ENCODE measurements at regions not wholly inside any gene's neighbourhood (a gene's known extent, or its start where the extent isn't known, plus 50 kb on each side); places are given as distances from the start of the nearest gene placed in this dataset.

DNA sequence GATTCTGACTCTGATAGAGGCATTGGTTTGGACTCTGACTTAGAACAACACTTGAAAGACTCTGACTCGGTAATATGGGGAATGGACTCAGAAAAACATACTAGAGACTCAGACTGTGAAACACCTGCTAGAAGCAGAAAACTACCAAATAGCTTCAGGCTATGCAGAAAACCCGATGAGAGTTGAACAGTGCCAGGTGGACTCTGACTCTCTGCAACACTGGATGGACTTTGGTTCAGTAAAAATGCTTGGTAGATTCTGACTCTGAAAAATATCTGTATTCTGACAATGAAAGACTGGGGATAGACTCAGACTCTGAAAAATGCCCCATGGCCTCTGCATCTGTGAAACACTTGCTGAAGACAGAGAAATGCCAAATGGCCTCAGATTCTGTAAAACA, 215.1 kb upstream of the HDX start:
- Mint-ChIP-seq H3K27ac (no peak overlapping the region), H3K27me3 (no peaks in the 10 kb centered on the region), H3K36me3 (no peaks in the 10 kb centered on the region), H3K9me3 (no peaks in the 10 kb centered on the region), H3K4me3 (no peak overlapping the region), H3K4me1 (no peaks in the 10 kb centered on the region)
- Histone ChIP-seq H3K27ac (ENCODE audit: insufficient read depth, low read length, poor library complexity, severe bottlenecking) (no peak overlapping the region), H3K36me3 (ENCODE audit: control insufficient read depth, insufficient read depth, low read length) (no peaks in the 10 kb centered on the region), H3K4me3 (ENCODE audit: low read depth, low read length) (no peak overlapping the region), H3K9me3 (ENCODE audit: control insufficient read depth in 2 of 2, low read length in 2 of 2) (no peaks in the 10 kb centered on the region), H3K4me1 (ENCODE audit: control insufficient read depth, insufficient read depth, low read length, poor library complexity, severe bottlenecking) (no peaks in the 10 kb centered on the region), H3K27me3 (ENCODE audit: control insufficient read depth, insufficient read depth, low read length) (no peaks in the 10 kb centered on the region)
- no peak for ATAC-seq (ENCODE audit: low read depth in 2 of 2)
- DNase-seq = no peak

DNA sequence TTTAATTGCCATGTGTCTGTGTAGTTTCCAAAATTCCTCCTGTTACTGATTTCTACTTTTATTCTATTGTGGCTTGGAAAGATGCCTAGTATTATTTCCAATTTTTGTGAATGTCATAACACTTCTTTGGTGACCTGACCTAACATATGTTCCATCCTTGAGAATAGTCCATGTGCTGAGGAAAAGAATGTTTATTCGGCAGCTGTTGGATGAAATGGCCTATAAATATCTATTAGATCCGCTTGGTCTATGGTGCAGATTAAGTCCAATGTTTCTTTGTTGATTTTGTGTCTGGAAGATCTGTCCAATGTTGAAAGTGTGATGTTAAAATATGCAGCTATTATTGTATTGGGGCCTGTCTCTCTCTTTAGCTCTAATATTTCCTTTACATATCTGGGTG, 219.2 kb upstream of the HDX start:
- H3K9me3 ChIP-seq (ENCODE audit: control insufficient read depth in 2 of 2, low read length in 2 of 2) = no peaks in the 10 kb centered on the region
- no peaks in the 10 kb centered on the region for H3K36me3 ChIP-seq (ENCODE audit: control insufficient read depth, insufficient read depth, low read length)
- no peak overlapping the region for H3K4me3 ChIP-seq (ENCODE audit: low read depth, low read length)
- no peak overlapping the region for H3K27ac ChIP-seq (ENCODE audit: insufficient read depth, low read length, poor library complexity, severe bottlenecking)
- H3K27me3 Mint-ChIP-seq = no peaks in the 10 kb centered on the region
- H3K9me3 Mint-ChIP-seq = peaks cover 0 to 3% (median 0%) of the 10 kb centered on the region in 7 donors
- H3K27ac Mint-ChIP-seq = no peak overlapping the region
- H3K4me3 Mint-ChIP-seq = no peak overlapping the region
- no peaks in the 10 kb centered on the region for H3K4me1 ChIP-seq (ENCODE audit: control insufficient read depth, insufficient read depth, low read length, poor library complexity, severe bottlenecking)
- no peaks in the 10 kb centered on the region for H3K4me1 Mint-ChIP-seq
- DNase-seq (no peak), ATAC-seq (ENCODE audit: low read depth in 2 of 2) (no peak)
- no peaks in the 10 kb centered on the region for H3K36me3 Mint-ChIP-seq
- H3K27me3 ChIP-seq (ENCODE audit: control insufficient read depth, insufficient read depth, low read length) = no peaks in the 10 kb centered on the region

DNA sequence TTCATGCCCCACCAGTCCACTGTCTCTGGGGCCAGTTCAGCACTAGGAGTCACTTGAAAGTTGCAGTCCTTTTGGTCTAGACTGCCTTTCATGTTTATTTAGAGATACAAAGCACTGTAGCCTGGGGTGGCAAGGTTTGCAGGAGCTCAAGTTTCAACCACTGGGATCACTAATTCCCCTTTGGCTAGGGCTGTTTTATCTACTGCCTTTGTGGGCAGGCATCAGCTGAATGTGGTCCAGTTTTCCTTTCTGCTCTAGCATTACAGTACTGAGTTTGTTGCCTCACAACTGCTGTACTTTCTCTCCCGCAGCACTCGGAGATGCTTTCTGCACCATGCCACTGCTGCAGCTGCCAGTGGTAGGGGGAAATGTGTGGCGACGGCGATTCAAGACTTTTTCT, 222.3 kb upstream of the HDX start:
- H3K36me3 ChIP-seq (ENCODE audit: control insufficient read depth, insufficient read depth, low read length) = no peaks in the 10 kb centered on the region
- ATAC-seq (ENCODE audit: low read depth in 2 of 2) (no peak), DNase-seq (no peak)
- Mint-ChIP-seq H3K4me3 (no peak overlapping the region), H3K4me1 (peaks cover 0 to 2% (median 0%) of the 10 kb centered on the region in 4 donors), H3K27ac (no peak overlapping the region), H3K9me3 (peaks cover 0 to 3% (median 0%) of the 10 kb centered on the region in 7 donors), H3K27me3 (no peaks in the 10 kb centered on the region), H3K36me3 (no peaks in the 10 kb centered on the region)
- no peaks in the 10 kb centered on the region for H3K27me3 ChIP-seq (ENCODE audit: control insufficient read depth, insufficient read depth, low read length)
- H3K4me3 ChIP-seq (ENCODE audit: low read depth, low read length) = no peak overlapping the region
- no peaks in the 10 kb centered on the region for H3K9me3 ChIP-seq (ENCODE audit: control insufficient read depth in 2 of 2, low read length in 2 of 2)
- no peak overlapping the region for H3K27ac ChIP-seq (ENCODE audit: insufficient read depth, low read length, poor library complexity, severe bottlenecking)
- no peaks in the 10 kb centered on the region for H3K4me1 ChIP-seq (ENCODE audit: control insufficient read depth, insufficient read depth, low read length, poor library complexity, severe bottlenecking)

GRCh38 chrX:84729408-84729807, 227.2 kb upstream of the HDX start:
- no peak overlapping the region for H3K4me3 Mint-ChIP-seq
- H3K9me3 ChIP-seq (ENCODE audit: control insufficient read depth in 2 of 2, low read length in 2 of 2) = no peaks in the 10 kb centered on the region
- H3K27ac Mint-ChIP-seq = no peak overlapping the region
- ATAC-seq (ENCODE audit: low read depth in 2 of 2) (no peak), DNase-seq (no peak)
- no peaks in the 10 kb centered on the region for H3K27me3 ChIP-seq (ENCODE audit: control insufficient read depth, insufficient read depth, low read length)
- H3K4me3 ChIP-seq (ENCODE audit: low read depth, low read length) = no peak overlapping the region
- H3K27me3 Mint-ChIP-seq = no peaks in the 10 kb centered on the region
- H3K36me3 Mint-ChIP-seq = no peaks in the 10 kb centered on the region
- H3K4me1 Mint-ChIP-seq = peaks cover 0 to 5% (median 0%) of the 10 kb centered on the region in 4 donors
- no peaks in the 10 kb centered on the region for H3K9me3 Mint-ChIP-seq
- no peak overlapping the region for H3K27ac ChIP-seq (ENCODE audit: insufficient read depth, low read length, poor library complexity, severe bottlenecking)
- H3K4me1 ChIP-seq (ENCODE audit: control insufficient read depth, insufficient read depth, low read length, poor library complexity, severe bottlenecking) = no peaks in the 10 kb centered on the region
- no peaks in the 10 kb centered on the region for H3K36me3 ChIP-seq (ENCODE audit: control insufficient read depth, insufficient read depth, low read length)

DNA sequence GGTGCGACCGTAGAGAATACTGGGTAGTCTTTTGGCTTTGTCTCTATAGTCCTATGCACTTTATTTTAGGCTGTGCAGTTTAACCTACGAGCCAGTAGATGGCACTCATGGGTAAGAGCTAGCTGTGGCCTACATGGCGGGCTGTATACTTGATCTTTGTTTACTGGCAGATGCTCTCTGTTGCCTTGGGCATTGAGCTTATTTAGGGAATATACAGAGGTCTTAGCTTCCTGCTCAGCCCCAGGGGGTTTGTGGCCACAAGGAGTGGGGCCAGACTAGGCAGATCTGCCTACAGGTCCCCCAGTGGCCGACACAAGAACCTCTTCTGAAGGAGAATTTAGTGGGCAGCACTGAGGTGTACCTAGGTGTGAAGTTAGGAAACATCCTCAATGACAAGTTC, 227.6 kb upstream of the HDX start:
- H3K9me3 Mint-ChIP-seq = no peaks in the 10 kb centered on the region
- H3K27ac Mint-ChIP-seq = no peak overlapping the region
- no peak overlapping the region for H3K27ac ChIP-seq (ENCODE audit: insufficient read depth, low read length, poor library complexity, severe bottlenecking)
- peak in 2 of 3 donors; percentile 5 to 28 for DNase-seq
- H3K27me3 Mint-ChIP-seq = no peaks in the 10 kb centered on the region
- no peaks in the 10 kb centered on the region for H3K4me1 ChIP-seq (ENCODE audit: control insufficient read depth, insufficient read depth, low read length, poor library complexity, severe bottlenecking)
- ATAC-seq (ENCODE audit: low read depth in 2 of 2) = no peak
- no peak overlapping the region for H3K4me3 ChIP-seq (ENCODE audit: low read depth, low read length)
- peaks cover 0 to 5% (median 0%) of the 10 kb centered on the region in 4 donors for H3K4me1 Mint-ChIP-seq
- no peaks in the 10 kb centered on the region for H3K36me3 Mint-ChIP-seq
- H3K36me3 ChIP-seq (ENCODE audit: control insufficient read depth, insufficient read depth, low read length) = no peaks in the 10 kb centered on the region
- H3K4me3 Mint-ChIP-seq = no peak overlapping the region
- H3K9me3 ChIP-seq (ENCODE audit: control insufficient read depth in 2 of 2, low read length in 2 of 2) = no peaks in the 10 kb centered on the region
- H3K27me3 ChIP-seq (ENCODE audit: control insufficient read depth, insufficient read depth, low read length) = no peaks in the 10 kb centered on the region

DNA sequence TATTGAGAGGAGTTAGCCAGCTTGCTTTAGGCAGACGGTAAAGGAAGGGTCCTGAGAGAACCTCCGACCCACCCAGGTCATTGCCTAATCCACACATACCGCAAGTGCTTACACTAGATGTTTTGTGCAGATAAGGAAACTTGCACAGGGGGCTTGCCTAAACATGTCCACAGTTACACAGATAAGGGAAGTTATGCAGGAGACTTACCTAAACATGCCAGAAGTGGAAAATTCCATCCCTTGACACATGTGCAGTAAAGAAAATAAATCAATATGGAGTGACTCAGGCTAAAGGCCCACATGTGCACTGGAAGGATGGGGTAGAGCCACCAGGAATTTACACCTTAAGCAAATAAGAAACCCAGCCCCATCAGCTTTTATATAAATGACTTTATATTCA, 232.8 kb upstream of the HDX start:
- H3K4me1 ChIP-seq (ENCODE audit: control insufficient read depth, insufficient read depth, low read length, poor library complexity, severe bottlenecking) = no peaks in the 10 kb centered on the region
- DNase-seq (no peak), ATAC-seq (ENCODE audit: low read depth in 2 of 2) (no peak)
- Mint-ChIP-seq H3K27ac (no peak overlapping the region), H3K4me3 (no peak overlapping the region), H3K4me1 (no peaks in the 10 kb centered on the region), H3K9me3 (no peaks in the 10 kb centered on the region), H3K27me3 (no peaks in the 10 kb centered on the region), H3K36me3 (no peaks in the 10 kb centered on the region)
- no peaks in the 10 kb centered on the region for H3K9me3 ChIP-seq (ENCODE audit: control insufficient read depth in 2 of 2, low read length in 2 of 2)
- no peak overlapping the region for H3K27ac ChIP-seq (ENCODE audit: insufficient read depth, low read length, poor library complexity, severe bottlenecking)
- no peaks in the 10 kb centered on the region for H3K27me3 ChIP-seq (ENCODE audit: control insufficient read depth, insufficient read depth, low read length)
- no peak overlapping the region for H3K4me3 ChIP-seq (ENCODE audit: low read depth, low read length)
- H3K36me3 ChIP-seq (ENCODE audit: control insufficient read depth, insufficient read depth, low read length) = no peaks in the 10 kb centered on the region

- no peaks in the 10 kb centered on the region for H3K36me3 Mint-ChIP-seq
- no peaks in the 10 kb centered on the region for H3K4me1 ChIP-seq (ENCODE audit: control insufficient read depth, insufficient read depth, low read length, poor library complexity, severe bottlenecking)
- no peak overlapping the region for H3K27ac ChIP-seq (ENCODE audit: insufficient read depth, low read length, poor library complexity, severe bottlenecking)
- H3K27ac Mint-ChIP-seq = no peak overlapping the region
- no peak overlapping the region for H3K4me3 Mint-ChIP-seq
- no peaks in the 10 kb centered on the region for H3K27me3 ChIP-seq (ENCODE audit: control insufficient read depth, insufficient read depth, low read length)
- no peaks in the 10 kb centered on the region for H3K27me3 Mint-ChIP-seq
- peaks cover 0 to 1% (median 0%) of the 10 kb centered on the region in 7 donors for H3K9me3 Mint-ChIP-seq
- H3K4me3 ChIP-seq (ENCODE audit: low read depth, low read length) = no peak overlapping the region
- H3K36me3 ChIP-seq (ENCODE audit: control insufficient read depth, insufficient read depth, low read length) = no peaks in the 10 kb centered on the region
- ATAC-seq (ENCODE audit: low read depth in 2 of 2) = no peak
- DNase-seq = no peak
- no peaks in the 10 kb centered on the region for H3K9me3 ChIP-seq (ENCODE audit: control insufficient read depth in 2 of 2, low read length in 2 of 2)
- H3K4me1 Mint-ChIP-seq = no peaks in the 10 kb centered on the region
These were observed 235.2 kb upstream of the HDX start for GRCh38 chrX:84737471-84737871.

- Histone ChIP-seq H3K27me3 (ENCODE audit: control insufficient read depth, insufficient read depth, low read length) (no peaks in the 10 kb centered on the region), H3K27ac (ENCODE audit: insufficient read depth, low read length, poor library complexity, severe bottlenecking) (no peak overlapping the region), H3K4me3 (ENCODE audit: low read depth, low read length) (no peak overlapping the region), H3K4me1 (ENCODE audit: control insufficient read depth, insufficient read depth, low read length, poor library complexity, severe bottlenecking) (no peaks in the 10 kb centered on the region), H3K36me3 (ENCODE audit: control insufficient read depth, insufficient read depth, low read length) (no peaks in the 10 kb centered on the region), H3K9me3 (ENCODE audit: control insufficient read depth in 2 of 2, low read length in 2 of 2) (no peaks in the 10 kb centered on the region)
- Mint-ChIP-seq H3K4me3 (no peak overlapping the region), H3K4me1 (no peaks in the 10 kb centered on the region), H3K27ac (no peak overlapping the region), H3K9me3 (peaks cover 0 to 4% (median 0%) of the 10 kb centered on the region in 7 donors), H3K36me3 (no peaks in the 10 kb centered on the region), H3K27me3 (no peaks in the 10 kb centered on the region)
- DNase-seq (no peak), ATAC-seq (ENCODE audit: low read depth in 2 of 2) (no peak)
These were observed 245.3 kb upstream of the HDX start for GRCh38 chrX:84747516-84747915.

Measured in CD4-positive, CD25-positive, alpha-beta regulatory T cell (primary cell).